VCaP (cell line): ENCODE measurements at regions not wholly inside any gene's neighbourhood (a gene's known extent, or its start where the extent isn't known, plus 50 kb on each side); places are given as distances from the start of the nearest gene placed in this dataset.
"Not testable (repeated sequence)": the region's sequence is repeated elsewhere in the genome, so short reads cannot be mapped to it uniquely, and the experiment has no call there.

Experiments used
- H3K27ac ChIP-seq: fragments of 450-650 bp; 2 replicates; pipeline ENCODE4 v1.5.1; 2017
- CTCF ChIP-seq: fragments of 450-650 bp; conservative IDR thresholded peaks from 2 replicates; pipeline ENCODE4 v1.5.1; 2017; ENCODE audit warnings: mild to moderate bottlenecking, moderate library complexity

DNA sequence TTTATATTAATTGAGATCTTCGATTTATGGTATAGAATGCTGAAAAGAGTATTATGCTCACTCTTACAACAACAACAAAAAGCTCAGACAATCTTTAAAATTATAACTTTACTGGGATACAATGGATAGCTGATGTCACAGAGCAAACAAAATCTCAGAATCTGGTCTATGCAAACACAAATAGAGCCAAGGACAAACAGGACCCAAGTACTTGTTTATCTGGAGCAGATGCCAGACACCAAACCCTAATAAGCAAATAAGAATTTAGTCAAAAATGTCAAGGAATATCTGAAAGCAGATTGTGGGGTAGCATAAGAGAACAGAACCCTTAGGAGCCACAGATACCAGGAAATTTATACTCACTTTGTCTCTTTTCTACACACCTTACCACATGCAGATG, 302.2 kb downstream of the CGGBP1 start:
- TF ChIP-seq CTCF: no peak
- peak overlapping the region; percentile 30 for H3K27ac ChIP-seq

- 0 out of 2 replicates have a peak overlapping the region, but pooled peaks have one; percentile 30 for H3K27ac ChIP-seq
- TF ChIP-seq CTCF: no peak
Measured at GRCh38 chr3:87755852-87756251, 303.0 kb downstream of the CGGBP1 start.

DNA sequence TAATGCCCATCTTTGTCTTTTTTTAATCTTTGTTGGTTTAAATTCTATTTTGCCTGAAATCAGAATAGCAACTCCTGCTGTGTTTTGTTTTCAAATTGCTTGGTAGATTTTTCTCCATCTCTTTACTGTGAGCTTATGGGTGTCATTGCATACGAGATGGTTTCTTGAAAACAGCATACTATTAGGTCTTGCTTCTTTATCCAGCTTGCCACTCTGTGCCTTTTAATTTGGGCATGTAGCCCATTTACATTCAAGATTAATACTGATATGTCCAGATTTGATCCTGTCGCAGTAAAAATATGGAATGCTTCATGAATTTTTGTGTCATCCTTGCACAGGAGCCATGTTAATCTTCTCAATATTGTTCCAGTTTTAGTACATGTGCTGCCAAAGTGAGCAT, 316.6 kb downstream of the CGGBP1 start:
- TF ChIP-seq CTCF: no peak
- H3K27ac ChIP-seq: no peak overlapping the region

GRCh38 chr3:87740894-87741293, 317.9 kb downstream of the CGGBP1 start:
- H3K27ac ChIP-seq: not testable (repeated sequence)

GRCh38 chr3:87737817-87738216, 321.0 kb downstream of the CGGBP1 start:
- H3K27ac ChIP-seq: peak overlapping the region; percentile 41; the same call in 1 of the 2 replicates

DNA sequence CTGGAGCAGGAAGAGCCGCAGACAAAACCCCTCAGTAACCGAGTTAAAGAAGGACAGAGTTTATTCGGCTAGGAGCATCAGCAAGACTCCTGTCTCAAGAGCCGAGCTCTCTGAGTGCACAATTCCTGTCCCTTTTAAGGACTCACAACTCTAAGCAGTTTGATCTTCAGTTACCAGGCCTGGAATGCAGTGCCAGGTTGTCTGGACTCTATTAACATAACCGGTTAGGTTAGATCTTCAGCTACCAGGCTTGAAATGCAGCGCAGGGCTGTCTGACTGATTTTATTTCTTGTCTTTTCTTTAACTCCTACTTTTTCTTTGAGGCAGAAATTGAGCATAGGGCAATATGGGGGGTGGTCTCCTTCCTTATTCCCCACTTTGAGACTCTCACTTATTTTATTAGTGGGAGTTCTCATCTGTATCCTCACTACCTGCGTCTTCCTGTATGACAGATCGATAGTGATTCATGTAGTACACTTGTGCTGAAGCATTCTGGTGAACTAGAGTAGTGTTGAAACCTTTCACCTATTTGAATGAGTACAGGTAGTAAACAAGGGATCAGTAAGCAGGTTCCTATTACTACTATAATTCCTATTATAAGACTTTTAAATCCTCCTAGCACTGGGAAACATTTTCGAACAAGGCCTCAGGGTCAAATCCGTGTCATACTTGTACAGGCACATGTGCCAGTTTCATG, 325.0 kb downstream of the CGGBP1 start:
- TF ChIP-seq CTCF: no peak
- H3K27ac ChIP-seq: peak overlapping the region; percentile 86

DNA sequence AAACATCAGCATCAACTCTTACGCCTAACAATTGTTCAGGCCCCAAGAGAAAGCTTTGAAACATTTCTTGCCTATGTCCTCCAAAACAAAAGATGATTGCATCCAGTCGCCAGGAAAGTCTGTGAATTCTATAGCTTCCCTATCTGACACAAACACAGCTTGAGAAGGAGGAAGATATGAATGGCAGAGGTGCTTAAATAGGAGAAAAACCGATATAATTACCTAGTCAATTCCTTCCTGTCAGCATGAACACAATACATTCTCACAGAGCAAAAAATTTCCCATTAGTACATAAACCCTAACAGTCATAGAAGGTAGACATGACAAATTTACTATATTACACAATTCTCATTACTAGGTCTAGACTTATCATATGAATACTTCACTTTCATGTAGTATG, 326.5 kb downstream of the CGGBP1 start:
- H3K27ac ChIP-seq: no peak overlapping the region
- no peak for TF ChIP-seq CTCF

DNA sequence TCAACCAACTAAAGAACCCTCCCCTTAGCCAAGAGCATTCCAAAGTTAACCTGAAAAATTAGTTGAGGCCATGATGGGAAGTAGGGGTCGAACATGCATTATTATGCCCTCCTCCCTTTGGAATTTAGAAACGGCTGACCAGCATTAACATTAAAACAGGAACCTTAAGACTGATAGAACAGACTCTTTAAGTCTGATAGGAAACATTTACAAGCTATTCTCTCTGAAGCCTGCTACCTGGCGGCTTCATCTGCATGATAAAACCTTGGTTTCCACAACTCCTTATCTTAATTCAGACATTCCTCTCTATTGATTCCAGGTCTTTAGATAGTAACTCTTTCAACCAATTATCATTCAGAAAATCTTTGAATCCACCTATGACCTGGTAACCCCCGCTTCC, 331.0 kb downstream of the CGGBP1 start:
- TF ChIP-seq CTCF: no peak
- H3K27ac ChIP-seq: no peak overlapping the region

GRCh38 chr3:87719060-87719459, 339.7 kb downstream of the CGGBP1 start:
- no peak overlapping the region for H3K27ac ChIP-seq
- TF ChIP-seq CTCF: no peak
